ENCODE measurements at regions not wholly inside any gene's neighbourhood (a gene's known extent, or its start where the extent isn't known, plus 50 kb on each side); places are given as distances from the start of the nearest gene placed in this dataset.

- TF ChIP-seq CHD7 (IDR thresholded peaks at IDR 0.05; ENCODE audit: insufficient replicate concordance, low read length) = no peak
- TF ChIP-seq CHD1 (IDR thresholded peaks at IDR 0.05; ENCODE audit: low read depth, low read length) = no peak
- TF ChIP-seq GABPA (IDR thresholded peaks at IDR 0.05; ENCODE audit: borderline replicate concordance, insufficient read depth, low read length) = no peak
- TF ChIP-seq ATF3 (IDR thresholded peaks at IDR 0.05; ENCODE audit: insufficient read depth, low read depth, low read length) = no peak
- no peak for TF ChIP-seq ZNF274 (IDR thresholded peaks at IDR 0.05; ENCODE audit: borderline replicate concordance, extremely low read depth, low read length)
- no peak for TF ChIP-seq SIN3A (conservative IDR thresholded peaks at IDR 0.05 in 1 of 2, IDR thresholded peaks at IDR 0.05 in 1 of 2; ENCODE audit: low read depth in 1 of 2, low read length in 2 of 2)
- no peak for TF ChIP-seq RAD21 (IDR thresholded peaks at IDR 0.05 in 1 of 2, conservative IDR thresholded peaks at IDR 0.05 in 1 of 2; ENCODE audit: low read depth in 2 of 2, low read length in 2 of 2)
- no peak for TF ChIP-seq CBX5 (IDR thresholded peaks at IDR 0.05; ENCODE audit: low read depth, low read length)
Measured at GRCh38 chr7:68420342-68421192, 1177.7 kb upstream of the AUTS2 start (continued).

All from H1 (cell line).